DND-41 (cell line): ENCODE measurements at regions not wholly inside any gene's neighbourhood (a gene's known extent, or its start where the extent isn't known, plus 50 kb on each side); places are given as distances from the start of the nearest gene placed in this dataset.

Source experiments
- CTCF ChIP-seq: IDR thresholded peaks from 2 replicates; pipeline ENCODE4 v1.5.1; 2012; ENCODE audit warnings: borderline replicate concordance, low read length, moderate library complexity, mild to moderate bottlenecking; ENCODE audit not compliant: poor library complexity, severe bottlenecking; ENCODE audit errors: extremely low read depth
- EZH2 ChIP-seq: IDR thresholded peaks from 3 replicates; pipeline ENCODE4 v1.6.1; 2012; ENCODE audit warnings: borderline replicate concordance, low read depth, mild to moderate bottlenecking, moderate library complexity, low read length, inconsistent platforms; ENCODE audit not compliant: severe bottlenecking

GRCh38 chr9:18330401-18331309 is 143.3 kb upstream of the ADAMTSL1 start:
- no peak for TF ChIP-seq CTCF
- TF ChIP-seq EZH2 = no peak
